Left forelimb (tissue), 1 donor: ENCODE measurements at regions not wholly inside any gene's neighbourhood (a gene's known extent, or its start where the extent isn't known, plus 50 kb on each side); places are given as distances from the start of the nearest gene placed in this dataset.
"Not testable (repeated sequence)": the region's sequence is repeated elsewhere in the genome, so short reads cannot be mapped to it uniquely, and the experiment has no call there.

Experiments
- DNase-seq: peaks from one replicate; pipeline ENCODE4 v3.0.0-alpha.2; 2018; ENCODE audit warnings: low spot score

DNA sequence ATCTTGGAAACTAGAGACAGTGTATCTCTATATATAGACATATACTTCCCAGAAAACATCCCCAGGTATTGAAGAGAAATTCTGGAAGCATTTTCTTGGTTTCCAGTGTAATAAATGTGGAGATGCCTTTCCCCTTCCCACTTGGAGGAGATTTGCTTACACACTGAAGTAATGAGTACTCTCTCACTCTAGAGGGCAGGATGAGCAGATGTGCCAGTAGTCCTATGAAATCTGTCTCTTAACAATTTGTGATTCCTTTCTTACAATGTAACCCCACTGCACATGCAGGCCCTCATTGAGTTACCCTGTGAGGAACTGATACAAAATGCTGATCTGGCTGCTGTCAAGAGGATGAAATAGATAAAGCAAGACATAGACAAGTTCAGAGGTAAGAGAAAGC is 567.2 kb downstream of the SLCO4C1 start:
- DNase-seq, result no peak

DNA sequence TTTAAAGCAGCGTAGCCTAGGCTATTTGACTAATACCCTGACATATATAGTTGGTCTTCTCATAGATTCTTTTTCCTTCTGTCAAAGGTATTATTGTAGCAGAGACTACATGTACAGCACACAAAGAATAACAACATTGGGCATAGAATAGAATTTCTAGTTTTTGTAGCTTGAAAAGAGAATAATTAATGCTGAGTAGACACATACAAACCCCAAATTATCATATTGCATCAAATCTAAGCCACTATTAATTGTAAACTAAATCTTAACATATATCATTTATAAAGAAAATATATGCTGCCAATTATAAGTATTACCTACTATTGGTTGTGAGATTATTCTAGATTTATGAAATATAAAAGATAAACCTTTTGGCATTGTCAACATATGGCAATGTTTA is 574.5 kb downstream of the SLCO4C1 start:
- DNase-seq, result no peak

DNA sequence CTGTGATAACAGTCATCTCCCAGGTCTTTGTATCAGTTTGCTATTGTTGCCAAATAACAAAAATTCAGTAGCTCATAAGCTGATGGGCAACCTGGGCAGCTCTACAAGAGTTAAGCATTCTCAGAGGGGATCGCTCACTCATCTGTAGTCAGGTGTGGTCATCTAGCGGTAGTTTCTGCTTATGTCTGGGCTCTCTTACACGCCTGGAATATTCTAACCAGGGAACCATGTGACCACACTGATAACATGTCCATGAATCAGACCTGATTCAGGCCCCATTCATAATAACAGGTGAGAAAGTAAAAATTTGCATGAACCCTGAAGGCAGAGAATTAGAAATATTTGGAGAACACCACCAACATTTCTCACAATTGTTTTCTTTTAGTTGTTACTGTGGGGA is 576.1 kb downstream of the SLCO4C1 start:
- no peak for DNase-seq

DNA sequence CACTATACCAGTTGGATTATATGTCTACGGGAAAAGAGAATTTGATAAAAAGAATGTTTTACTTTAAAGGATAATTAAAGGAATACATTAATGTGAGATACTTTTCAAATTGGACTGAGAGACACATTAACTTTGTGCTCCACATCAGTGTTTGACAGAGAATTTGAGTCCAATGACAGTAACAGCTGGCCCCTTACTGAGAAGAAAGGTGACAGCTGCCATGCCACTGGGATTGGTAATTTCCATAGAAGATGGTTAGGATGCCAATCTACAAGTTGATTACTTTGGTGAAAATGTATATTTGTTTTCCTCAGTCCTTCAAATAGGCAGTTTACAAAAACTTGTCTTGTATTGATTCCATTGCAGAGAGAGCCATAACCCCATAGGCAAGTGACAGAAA is 578.4 kb downstream of the SLCO4C1 start:
- DNase-seq, result no peak

DNA sequence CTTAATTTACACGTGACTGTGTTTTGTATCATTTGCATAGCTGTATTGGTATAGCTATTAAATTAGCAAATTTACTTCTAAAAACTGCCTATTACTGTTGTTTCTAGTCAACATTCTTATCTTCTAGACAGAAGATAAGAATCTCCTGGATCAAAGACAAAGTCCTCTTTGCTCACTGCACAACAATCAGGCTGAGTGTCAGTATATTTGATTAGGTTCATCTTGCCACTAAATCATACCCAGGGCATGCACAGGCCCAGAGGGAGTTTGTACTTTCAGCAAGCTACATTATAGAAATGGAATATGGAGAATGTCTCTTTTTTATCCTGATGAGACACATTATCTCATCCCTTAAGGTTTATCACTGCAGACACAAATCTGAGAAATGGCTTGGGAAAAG is 579.1 kb downstream of the SLCO4C1 start:
- no peak for DNase-seq

DNA sequence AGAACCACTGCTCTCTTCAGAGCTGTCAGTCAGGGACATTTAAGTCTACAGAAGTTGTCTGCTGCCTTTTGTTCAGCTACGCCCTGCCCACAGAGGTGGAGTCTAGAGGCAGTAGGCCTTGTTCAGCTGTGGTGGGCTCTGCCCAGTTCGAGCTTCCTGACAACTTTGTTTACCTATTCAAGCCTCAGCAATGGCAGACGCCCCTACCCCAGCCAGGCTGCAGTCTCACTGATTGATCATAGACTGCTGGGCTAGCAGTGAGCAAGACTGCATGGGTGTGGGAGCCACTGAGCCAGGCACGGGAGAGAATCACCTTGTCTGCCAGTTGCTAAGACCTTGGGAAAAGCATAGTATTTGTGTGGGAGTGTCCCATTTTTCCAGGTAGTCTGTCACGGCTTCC is 580.3 kb downstream of the SLCO4C1 start:
- DNase-seq, result not testable (repeated sequence)

DNA sequence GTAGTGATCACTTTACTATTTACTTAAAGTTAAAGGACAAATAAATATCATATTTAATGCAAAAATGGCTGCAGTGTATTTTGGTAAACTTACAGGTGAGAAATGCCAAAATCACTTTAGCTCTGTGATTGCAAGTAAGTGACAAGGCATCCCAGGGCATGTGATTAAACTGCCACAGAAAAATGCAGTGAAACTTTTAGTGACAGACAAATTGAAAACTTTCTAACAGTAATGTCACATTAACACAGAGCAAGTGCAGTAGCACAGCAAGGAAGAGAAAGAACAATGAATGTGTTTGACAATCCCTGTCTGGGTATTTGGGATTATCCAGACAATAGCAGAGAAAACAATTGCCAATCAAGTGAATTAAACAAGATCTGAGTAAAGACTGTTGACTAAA is 606.8 kb downstream of the SLCO4C1 start:
- DNase-seq, result no peak

DNA sequence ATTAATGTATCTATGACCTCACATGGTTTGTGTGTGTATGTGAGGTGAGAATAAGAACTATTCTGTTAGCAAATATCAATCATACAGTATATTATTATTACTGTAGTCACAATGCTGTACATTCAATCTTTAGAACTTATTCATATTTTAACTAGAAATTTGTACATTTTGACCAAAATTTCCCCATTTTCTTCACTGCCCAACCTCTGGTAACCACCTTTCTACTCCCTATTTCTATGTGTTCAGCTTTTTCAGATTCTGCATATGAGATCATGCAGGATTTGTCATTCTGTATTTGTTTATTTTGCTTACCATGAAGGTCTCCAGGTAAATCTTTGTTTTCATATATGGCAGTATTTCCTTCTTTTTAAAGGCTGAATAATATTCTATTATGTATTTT is 607.9 kb downstream of the SLCO4C1 start:
- no peak for DNase-seq

DNA sequence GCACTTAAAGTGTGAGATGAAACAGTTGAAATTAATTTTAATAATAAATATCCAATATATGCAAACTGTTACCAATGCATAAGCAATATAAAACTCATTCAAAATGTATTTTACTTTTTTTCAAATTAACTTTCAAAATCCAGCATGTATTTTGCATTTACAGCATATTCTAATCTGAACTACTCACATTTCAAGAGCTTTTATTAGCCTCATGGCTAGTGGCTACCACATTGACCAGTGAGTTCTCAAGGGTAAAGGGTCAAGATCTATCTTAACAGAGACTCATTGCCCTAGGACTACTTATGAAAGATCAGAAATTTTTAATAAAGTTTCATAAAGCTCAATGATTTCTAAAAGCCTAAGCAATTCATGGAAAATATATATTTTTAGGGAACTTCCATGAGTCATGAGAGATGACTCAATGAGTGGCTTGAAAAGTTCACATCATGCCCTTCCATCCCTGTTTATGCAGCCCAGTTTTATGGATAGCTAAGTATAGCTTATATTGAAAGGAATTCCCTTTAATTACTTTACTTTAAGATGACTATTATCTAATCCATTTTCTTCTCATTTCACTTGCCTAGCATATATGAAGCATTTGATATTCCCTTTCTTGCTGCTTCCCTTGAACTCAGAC is 608.6 kb downstream of the SLCO4C1 start:
- DNase-seq, result no peak

DNA sequence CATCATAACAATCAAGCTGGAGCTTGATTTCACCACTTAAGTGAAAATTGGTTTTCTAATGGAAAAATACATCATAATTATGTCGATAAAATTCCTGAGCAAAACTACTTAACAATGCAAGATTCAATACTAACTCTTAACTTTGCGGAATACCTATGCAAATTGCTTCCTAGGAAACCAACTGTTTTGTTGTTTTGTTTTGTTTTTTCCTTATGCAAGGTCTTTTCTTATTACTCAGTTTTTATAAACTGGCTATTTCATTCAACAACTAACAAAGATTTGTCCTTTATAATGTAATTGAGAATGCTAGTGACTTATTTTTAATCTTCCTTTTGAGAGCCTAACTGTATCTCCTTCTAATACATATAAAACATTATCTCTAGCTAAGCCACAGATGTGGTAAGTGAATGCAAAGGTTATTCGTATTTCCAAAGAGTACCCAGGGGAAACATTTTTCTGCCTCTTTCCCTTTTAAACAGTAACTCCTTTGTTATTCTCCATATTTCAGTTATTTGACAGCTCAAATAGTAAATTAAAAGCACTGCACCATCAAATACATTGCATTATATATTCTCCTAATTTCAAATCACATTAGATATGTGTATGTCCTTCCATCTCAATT is 609.4 kb downstream of the SLCO4C1 start:
- DNase-seq, result no peak

DNA sequence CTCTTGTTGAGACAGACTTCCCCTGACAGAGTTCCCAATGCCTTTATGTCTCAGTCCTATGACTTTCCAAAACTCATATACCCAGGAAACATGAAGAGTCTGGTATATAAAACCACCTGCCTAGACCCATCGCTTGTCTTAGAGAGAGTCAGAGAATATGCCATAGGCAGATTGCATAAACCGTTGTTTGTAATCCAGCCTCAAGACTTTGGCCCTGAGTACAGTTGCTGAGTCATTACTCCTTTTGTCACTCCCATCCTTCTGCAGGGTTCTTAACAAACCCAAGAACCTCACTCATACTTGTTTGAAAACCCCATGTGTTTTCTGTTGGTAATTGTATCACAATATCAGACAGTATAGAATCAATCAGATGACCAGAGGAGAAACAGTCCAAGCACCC is 616.3 kb downstream of the SLCO4C1 start:
- no peak for DNase-seq

DNA sequence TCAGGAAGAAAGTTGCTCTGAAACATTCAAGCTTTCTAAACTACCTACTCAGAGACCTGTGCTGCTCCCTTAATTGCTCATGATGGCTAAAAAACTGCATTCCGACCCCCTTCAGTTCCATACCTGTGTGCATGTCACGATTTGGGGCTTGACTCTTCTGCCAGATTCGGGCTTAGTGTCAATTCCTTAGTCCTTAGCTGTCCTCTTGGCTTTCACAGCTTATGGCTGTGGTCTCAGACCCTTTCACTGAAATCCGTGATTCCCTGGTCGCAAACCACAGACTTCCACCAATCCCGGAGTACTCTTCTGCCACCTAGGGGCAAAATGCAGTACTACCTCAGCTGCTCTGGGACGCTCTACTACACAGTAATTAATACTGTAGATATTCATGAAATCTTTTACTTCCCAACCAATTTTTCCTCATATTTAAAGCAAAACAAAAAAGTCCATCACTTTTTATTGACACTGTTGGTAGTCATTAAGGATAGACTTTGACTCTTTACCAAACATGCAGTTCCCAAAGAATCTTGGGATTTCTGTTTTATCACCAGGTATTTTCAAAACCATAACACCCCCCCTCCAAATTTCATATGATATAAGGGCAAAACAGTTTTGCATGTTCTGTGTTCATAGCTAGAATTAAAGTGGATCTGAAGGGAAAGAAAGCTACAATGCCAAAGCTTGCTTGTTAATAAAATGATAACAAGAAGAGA is 617.4 kb downstream of the SLCO4C1 start:
- DNase-seq, result peak; percentile 70

DNA sequence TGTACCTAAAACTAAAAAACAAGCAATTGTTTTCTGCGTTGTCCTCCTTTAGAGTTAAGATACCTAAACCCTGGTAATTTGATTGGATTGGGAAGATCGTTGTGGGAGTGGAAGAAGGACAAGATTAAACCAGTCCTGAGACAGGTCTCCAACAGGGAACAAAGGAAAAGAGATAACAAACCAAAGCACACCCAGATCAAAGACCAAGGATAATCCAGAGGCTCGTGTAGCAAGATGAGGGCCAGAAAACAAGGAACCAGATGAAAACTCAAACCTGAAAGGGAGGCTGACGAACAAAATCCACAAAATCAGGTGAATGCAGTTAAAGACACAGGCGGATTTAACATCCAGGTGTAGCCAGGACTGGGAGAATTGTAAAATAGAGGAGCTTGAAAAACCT is 618.1 kb downstream of the SLCO4C1 start:
- no peak for DNase-seq

DNA sequence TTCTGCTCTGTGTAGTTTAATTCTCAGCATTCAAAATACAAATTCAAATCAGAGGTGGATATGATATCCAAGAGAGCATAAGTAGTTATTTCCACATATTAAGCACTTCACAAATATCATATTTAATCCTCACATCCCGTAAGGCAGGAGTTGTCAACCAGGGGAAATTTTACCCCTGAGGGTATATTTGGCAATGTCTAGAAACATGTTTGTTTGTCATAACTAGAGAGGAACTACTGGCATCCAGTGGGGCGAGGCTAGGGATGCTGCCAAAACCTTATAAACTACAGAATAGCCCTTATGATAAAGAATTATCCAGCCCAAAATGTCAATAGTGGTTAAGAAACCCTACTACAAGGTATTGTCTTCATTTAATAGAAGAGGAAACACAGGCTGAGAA is 619.4 kb downstream of the SLCO4C1 start:
- no peak for DNase-seq

DNA sequence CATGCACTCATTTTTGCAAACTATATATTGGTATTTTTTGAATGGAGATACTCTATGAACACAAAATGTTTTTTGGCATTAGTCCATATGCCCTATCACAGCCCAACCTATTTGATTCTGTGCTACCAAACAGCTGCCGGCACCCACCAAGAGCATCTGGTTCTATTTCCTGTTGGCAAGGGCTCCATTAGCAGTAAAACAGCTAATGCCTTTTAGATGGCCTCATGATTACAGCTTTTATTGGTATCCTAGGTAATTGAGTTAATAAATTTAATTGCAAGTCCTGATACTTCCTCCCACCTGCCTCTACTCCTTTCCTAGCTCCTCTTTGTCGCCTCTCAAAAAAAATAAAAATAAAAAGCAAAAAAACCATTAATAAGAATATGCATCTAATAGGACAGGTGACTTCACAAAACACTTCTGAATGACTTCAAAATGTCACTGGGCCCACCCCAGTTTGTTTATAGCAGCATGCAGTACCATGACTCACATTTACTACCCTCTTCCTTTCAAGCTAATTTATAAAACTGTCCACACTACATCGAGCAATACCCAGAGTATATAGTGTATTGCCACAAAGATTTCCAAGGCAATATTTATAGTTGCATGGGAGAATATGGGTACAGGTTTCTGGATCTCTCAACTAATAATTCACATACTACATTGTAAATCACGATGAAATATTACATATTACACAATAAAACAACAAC is 620.4 kb downstream of the SLCO4C1 start:
- no peak for DNase-seq

DNA sequence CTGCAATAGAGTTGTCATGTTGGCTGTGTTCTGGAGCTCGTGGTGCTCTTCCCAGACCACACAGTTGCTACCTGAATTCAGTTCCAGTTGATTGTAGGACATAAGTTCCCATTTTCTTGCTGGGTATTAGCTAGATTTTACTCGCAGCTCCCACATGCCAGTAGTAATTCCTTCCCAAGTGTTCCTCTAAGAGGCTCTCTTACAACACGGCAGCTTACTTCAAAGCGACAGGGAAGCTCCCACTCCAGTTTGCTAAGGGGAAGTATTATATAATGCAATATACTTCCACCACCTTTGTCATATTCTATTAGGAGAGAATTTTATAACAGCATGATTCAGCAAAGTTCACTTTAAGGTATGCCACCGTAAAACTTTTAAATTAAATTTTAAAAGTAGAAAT is 623.0 kb downstream of the SLCO4C1 start:
- DNase-seq, result no peak

DNA sequence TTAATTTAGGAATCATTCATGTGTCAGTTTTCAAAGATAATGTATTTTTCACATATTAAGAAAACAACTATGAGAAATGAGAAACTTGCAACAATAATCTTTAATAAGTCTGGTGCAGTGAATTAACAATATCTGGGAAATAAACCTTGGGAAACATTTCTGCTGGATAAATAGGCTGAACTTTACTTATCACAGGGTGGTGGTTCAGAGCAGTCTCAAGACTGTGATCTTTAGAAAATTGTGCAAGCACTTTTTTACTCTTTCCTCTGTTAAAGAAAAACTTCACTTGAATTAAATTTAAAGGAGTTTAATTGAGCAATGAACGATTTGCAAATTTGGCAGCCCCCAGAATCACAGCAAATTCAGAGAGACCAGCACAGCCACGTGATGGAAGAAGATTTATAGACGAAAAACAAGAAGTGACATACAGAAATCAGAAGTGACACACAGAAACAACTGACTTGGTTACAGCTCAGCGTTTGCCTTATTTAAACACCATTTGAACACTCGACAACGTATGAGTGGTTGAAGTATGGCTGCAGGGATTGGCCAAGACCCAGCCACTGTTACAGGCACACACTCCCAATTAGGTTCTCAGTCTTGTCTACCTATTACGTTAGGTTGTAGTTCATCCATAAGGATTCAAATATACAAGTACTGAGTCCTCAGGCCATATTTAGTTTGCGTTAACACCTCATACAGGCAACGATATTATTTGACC is 631.9 kb downstream of the SLCO4C1 start:
- no peak for DNase-seq

DNA sequence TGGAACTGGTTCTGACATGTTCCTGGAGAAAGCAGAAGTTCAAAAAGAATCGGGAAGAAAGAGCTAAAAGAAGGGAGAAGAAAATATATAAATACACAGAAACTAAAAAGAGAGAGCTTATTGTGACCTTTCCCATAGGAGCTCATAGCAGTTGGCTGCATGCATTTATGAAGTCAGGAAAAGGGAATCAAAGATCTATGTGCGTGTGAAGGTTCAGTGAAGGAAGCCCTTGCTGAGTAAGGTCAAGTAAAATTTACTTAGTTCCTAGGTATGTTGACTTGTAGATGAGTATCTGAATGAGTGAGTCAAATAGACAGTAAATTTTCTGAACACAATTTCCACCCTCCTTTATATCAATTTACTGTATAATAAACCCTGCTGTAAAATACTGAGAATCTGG is 632.5 kb downstream of the SLCO4C1 start:
- DNase-seq, result no peak

DNA sequence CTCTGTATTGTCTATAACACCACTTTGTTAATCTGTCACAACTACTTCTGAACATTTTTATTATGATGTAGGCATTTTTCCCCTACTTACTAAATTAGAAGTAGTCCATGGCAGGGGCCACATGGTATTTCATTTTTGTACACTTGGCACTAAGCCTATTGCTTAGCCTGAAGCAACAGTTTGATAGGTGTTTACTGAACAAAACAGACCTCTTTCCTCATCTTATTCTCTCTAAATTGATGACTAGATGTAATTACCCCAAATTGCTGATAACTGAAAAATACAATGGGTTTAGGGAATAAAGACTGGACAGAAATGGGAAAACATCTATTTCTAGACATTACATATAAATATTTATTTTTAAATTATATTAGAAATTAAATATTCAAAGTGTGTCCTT is 633.8 kb downstream of the SLCO4C1 start:
- DNase-seq, result no peak

DNA sequence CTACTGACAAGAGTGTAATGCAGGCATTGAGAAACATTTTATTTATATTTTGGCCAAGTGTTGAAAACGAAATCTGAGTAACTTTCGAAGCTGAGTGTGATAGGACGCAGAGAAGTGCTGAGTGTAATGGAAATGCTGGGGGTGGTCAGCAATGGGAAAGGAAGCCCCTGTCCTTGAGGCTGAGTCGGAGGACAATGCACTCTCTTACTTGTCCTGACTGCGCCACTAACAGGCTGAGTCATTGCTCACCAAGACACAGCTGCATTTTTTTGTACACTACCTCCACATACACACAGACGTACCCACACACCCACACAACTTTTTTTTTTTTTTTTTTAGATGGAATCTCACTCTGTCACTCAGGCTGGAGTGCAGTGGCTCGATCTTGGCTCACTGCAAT is 637.7 kb downstream of the SLCO4C1 start:
- no peak for DNase-seq

DNA sequence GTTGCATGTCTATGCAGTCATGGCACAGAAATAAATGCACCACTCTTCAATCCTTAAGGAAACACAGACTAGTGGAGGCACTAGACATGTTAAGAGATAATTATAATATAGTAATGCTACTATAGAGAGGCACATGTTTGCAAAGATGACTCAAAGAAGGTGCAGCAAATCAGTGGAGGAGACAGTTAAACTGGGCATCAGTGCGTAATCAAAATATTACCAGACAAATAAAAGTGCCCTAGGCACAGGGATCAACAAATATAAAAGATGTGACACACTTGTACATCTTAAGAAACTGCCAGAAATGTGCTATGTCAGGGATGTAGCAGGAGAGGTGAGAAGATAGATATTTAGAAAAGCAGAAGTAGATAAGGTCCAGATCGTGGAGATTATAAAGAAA is 642.1 kb downstream of the SLCO4C1 start:
- no peak for DNase-seq

DNA sequence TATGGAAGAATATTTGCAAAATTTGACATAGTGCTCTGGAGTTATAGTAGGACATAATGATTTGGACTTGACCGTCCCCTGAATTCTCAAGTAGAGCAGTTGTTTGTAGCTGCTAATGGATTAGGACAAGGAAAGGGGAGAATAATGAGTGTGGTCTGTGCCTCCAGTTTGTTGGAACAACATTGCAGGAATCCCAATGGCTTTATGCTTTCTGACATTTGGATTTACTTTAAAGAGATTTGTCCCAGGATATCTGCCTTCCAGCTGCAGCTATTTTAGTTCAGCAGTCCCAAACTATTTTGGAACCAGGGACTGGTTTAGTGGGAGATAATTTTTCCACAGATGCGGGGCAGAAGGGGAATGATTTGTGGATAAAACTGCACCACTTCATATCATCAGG is 648.2 kb downstream of the SLCO4C1 start:
- DNase-seq, result no peak
